Glomerular endothelial cell (primary cell): ENCODE measurements at regions not wholly inside any gene's neighbourhood (a gene's known extent, or its start where the extent isn't known, plus 50 kb on each side); places are given as distances from the start of the nearest gene placed in this dataset.

ENCODE experiments used
- DNase-seq: peaks from one replicate; pipeline ENCODE4 v3.0.0-alpha.2; 2011; ENCODE audit warnings: low read depth, low spot score; ENCODE audit errors: extremely low read depth

DNA sequence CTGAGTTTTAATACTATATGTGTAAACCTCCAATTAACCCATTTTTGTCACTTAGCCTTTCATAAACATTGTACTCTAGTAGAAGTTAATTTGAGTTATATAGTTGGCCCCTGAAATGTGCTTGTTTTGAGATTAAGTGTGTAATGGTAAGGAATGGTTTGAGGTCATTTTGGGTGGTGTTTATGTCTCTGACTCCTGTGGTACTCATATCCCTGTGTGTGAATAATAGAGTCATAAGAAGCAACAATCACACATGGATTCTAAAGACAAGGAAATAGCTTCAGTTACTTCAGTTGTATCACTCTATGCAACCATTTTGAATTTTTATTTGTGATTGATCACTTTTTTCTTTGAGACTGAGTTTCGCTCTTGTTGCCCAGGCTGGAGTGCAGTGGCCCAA is 408.5 kb downstream of the MFSD1 start:
- DNase-seq: no peak

DNA sequence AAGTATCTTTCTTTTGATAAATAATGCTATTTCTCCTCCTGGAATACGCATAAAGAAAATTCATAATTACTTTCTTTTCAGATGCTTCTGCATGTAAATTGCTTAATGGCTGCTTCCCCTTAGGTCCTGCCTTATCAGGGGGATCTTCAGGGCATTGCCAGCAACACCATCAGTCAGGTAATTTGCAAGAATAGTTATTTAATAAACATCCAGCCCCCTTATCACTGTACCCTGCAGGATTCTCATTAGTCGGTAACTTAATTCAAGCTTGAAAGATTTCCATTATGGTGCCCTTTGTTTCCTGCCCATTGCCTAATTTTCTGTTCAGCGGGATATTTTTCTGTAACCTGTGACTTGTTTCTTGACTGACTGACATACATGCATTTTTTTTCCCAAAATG is 414.5 kb downstream of the MFSD1 start:
- DNase-seq: no peak

DNA sequence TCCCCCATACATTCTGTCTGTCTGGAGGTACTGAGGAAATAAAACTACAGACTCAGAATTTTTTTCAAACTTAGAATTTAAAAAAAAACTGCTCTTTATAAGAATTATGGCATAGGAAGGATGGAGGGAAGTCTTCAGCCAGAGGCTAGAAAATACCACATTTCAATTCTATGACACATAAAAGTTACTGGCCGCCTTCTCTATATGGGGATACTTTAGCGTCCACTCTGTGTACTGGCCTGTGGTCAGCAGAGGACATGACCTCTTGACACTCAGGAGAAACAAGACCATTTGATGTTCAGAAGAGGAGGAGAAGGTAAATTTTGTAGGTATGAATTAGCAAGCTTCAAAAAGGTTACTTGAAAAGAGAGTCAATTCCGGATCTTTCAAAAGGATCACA is 417.4 kb downstream of the MFSD1 start:
- no peak for DNase-seq

DNA sequence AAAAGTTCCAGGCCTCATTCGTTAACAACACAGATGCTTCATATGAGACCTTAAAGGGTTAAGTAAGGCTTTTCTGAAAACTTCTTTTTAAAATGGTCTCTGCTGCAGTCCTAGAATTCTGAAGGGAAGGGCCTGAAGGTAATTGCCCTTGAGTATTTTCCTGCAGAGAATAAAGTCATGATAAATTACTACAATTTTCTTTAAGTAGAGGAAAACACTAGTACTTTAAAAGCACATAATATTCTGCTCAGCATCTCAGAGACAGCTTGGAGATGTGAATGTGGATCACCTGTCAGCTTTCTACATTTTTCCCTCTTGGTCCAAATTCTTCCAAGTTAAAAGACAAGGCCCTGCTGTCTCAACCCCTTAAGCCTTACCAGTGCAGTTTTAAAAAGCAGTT is 419.5 kb downstream of the MFSD1 start:
- DNase-seq: no peak

DNA sequence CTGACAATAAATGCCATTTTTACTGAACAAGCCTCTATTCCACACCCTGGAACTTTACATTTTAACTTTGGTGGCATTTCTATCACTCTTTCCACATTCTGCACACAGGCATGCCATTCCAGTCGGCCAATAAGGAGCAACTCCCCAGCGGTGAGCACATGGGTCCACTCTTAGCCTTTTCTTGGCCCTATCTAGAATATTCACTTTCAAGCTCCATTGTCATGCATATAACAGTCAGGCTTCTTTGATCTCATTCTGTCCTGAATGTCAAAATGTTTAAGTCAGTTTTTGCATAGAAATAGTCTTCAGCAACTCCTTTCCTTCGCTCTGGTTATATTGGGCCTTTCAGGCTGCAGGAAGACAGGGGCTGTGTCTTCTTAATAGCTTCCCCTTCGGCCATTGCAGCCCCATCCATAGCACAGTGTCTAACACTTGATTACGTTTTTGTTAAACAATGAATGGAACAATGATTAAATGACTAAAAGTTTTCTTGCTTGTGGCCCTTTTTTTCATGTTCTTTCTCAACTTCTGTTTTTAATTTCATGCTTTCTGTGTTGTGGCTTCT is 427.3 kb downstream of the MFSD1 start:
- no peak for DNase-seq

DNA sequence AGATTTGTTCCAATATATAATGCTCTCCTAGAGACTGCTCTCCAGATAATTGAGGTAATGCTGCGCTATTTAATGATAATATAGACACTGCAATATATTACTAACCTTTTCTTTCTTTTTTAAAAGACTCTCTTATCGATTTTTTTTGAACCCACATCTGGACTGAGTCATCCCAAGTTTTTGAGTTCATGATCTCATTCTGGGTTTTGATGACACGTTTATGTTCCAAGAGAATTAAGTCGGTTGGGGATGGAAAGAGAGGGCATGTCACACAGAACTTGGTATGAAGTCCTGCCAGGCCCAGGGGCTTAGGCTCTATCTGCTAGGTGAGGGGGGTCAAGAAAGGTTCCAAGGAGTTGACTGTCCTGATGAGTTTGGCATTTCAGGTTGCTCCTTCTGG is 431.1 kb downstream of the MFSD1 start:
- DNase-seq: no peak

DNA sequence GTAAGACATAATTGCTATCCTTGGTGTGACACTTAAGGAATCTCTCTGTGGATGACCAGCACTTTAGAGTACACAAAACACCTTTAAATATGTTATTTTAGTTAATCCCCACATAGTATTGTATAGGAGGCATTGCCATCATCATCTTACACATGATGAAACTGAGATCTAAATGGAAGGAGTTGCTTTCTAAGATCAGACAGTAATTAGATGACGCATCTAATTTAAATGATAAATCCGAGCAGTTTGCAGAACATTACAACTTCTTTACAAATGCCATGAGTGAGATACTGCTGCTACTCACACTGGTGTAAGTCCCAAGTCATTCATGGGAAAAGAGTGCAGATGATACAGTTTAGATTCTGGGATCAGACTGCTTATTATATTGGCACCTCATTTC is 431.9 kb downstream of the MFSD1 start:
- DNase-seq: no peak

DNA sequence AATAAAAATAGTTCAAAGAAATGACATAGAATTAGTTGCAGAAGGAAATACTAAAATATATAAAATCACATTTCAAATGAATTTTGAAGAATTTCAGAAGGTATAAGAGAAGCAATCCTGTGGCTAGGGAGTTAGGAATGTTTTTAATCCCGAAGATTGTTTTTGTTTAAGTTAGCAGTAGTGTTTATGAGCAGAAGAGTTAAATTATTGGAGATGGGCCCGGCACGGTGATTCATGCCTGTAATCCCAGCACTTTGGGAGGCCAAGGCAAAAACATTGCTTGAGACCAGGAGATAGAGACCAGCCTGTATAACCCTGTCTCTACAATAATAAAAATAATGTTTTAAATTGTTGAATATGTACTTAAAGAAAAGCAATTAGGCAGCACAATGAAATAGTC is 432.5 kb downstream of the MFSD1 start:
- DNase-seq: no peak

DNA sequence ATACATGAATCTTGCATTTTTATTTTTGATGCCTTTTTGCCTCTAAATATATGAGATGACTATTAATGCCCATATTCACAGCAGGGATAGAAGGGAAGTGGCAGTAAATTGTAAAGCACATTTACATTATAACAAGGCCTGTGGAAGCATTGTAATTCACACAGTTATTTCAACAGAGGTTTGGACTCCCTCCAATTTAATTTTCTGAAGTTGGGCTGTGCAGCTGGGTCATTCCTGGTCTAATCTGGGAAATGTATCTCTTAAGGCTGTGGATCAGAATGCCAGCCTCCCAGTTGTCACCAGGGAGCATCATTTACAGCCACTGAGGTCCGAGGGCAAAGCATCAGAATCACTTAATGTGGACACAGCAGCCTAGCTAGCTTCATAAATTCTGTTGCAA is 434.5 kb downstream of the MFSD1 start:
- no peak for DNase-seq

DNA sequence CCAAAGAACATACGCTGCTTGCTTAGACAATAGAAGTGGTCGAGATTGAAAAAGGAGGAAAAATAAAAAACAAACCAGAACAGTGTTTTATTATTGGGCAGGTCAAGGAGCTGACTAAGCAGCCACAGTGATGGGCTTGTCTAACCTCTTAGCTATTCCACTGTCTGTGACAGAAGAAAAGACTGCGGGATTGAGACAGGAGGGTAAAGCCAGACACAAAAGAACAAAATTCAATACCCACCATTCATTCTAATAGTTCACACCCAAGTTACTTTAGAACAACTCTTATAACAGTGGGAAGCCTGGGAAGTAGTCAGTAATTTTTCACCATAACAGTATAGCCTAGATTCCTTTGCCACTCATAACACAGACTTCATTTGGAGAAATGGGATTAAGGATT is 435.4 kb downstream of the MFSD1 start:
- DNase-seq: no peak

DNA sequence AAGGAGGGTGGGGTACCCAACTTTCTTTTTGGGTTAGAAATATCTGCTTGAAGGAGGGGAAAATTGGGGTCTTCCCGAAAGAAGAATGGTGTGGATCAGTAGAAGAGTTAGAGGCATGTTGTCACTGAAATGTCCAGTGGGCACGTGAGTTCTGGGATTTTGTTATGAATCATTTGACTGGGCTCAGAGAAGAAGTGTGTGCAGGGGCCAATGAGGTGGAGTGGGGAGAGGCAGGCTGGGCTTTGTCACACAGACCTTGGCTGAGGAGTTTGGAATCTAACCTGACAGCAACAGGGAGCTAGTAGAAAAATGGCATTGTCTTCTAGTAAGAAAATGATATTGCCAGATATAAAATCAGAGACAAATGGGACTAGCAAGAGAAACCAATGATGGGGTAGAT is 436.8 kb downstream of the MFSD1 start:
- no peak for DNase-seq

DNA sequence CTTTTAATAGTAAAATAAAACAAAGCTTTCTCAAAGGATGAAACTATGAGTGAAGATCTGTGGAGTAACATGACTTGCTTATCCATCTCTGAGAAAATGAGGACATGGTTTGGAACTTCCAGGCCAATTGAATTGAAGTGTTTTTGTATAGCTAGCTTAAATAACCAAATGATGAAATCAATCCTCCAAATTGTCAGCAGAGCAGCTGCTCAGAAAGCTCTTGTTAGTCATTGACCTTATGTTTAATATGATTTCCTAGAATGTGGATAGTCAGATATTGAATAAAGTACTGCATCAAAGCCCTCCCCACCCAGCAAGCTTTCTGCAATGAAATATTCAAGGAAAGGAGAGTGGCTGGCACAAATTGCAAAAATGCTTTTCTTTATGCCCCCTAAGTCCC is 437.2 kb downstream of the MFSD1 start:
- no peak for DNase-seq

DNA sequence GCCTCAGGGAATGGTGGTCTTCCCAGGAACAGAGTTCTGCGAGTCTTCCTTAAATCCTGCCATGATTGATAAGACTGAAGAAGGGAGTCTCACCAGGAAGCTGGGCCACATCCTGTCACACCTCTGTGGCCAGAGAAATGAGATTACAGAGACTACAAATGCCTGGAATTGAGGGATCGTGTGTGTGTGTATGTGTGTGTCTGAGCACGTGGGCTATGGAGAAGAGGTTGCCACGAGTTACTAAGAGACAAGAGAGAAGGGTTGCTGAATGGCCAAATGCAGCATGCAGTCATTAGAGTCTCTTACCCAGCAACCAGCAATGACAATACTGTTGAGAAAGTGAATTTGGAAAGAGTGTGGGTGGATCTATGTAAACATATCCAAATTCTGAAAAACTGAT is 443.1 kb downstream of the MFSD1 start:
- DNase-seq: no peak

DNA sequence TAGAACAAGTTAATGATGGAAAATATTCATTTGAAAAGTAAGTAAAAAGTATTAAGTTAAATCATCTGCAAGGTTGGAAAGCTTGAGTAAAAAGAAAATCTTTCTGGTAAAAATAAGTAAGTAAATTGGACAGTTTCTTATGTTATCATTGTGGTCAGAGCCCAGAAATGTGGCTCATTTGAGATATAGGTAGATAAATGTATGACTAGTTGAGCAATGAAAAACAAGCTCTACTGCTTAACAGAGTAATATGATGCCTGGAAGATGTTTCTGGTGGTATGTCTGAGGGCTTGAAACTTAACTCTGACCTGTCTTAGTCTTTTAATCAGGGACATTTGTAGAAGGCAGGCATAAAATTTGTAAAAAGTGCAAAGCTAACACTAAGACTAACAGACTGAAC is 444.0 kb downstream of the MFSD1 start:
- no peak for DNase-seq

DNA sequence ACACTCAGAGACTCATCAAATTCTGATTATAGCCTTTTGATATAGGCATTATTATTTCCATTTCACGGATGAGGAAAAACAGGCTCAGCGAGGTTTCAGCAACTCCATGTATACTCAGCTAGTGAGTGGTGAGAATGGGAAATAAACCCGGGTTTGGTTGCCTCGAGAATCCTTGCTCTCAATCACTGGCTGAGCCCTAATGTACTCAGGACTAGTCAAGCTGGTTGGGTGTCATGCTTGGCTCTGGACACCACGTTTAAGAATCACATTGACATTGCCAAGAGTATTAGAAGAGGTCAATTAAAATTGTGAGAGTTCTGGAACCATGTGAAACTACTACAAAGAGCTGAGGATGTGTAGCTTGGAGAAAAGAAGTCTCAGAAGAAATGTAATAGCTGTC is 444.5 kb downstream of the MFSD1 start:
- no peak for DNase-seq

DNA sequence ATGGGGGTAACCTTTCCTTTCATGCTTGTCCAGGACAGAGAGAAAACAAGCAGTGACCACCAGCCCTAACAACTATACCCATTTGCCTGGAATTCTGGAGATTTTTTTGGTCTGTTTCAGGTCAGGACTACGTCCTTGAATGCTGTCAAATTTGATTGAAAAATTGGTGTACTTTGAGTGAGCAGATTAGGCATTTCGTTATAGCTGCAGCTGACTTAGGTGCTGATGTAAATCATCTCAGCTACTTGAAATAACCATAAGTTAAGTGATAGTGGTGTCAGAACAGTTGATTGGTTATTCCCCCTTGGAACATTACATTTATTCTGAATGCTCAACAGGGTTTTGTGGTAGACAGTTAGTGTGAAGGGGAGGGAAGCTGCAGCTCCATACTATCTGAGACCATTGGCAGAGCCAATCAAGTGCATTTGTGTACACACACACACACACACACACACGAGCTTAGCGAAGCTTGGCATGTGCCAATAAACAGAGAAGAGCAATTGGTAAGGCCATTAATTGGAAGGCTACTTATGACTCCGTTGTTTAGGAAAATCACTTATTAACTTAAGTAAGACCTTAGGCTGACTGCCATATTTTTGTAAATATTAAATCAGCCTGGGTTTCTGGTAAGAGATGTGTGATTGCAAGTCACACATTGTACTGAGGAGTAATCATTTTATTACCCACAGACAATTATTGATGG is 447.8 kb downstream of the MFSD1 start:
- DNase-seq: no peak

DNA sequence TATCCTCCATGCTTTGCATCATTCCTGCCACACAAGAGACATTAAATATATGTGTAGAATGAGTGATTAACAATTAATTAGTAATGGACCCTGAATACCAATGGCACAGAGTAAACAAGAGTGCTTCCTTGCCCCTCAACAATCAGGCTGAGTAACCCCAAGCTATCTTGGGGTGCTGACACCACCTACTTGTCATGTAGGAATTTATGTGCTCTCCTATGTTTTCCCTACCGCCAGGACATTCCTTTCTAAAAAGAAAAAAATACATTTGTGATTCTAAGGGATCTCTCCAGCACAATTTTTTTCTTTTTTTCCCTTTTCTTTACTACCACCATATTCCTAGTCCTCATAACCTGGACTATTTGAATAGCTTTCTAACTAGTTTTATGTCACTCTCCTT is 449.1 kb downstream of the MFSD1 start:
- no peak for DNase-seq

DNA sequence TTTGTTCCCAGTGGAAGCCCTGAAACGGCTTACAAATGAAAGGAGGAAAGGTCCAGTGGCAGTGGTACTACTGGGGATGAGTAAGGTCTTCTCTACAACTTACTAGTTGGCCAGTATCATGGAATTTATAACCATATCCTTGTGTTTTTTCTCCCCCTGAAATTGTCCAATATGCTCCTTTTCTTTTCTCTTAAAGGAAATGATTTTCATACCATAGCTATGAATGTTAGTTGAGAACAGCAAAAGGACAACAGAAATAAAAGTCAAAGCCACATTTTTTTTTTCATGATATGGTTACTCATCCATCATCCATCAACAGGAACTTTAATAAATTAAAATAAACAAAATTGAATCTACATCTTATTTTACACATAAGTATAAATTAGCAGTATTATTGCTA is 450.4 kb downstream of the MFSD1 start:
- DNase-seq: no peak

DNA sequence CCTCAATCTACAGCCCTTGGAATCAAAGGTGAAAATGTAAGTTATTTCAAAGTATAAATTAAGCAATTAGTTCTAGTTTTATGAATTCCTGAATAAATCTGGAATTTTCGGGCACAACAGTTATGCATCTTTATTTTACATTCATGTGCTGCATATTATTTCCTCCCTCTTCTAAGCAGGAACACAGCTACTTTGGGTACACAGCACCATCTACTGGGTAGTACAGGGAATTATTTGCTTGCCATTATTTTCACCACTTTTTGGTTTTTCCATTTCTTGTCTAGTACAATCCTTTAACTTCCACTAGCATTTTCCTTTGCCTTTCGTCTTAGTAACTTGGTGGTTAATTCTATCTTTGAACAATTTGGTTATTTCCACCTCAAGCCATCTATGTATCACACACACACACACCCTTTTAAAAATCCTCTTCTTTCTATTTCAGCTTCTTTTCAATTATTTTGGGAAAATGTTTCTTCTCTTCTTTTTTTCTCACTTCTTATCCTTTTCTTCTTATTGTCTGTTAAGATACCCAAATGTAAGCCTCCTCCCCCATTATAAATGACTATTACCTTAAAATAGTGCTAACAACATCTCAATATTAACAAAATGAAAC is 451.0 kb downstream of the MFSD1 start:
- peak; percentile 42 for DNase-seq

DNA sequence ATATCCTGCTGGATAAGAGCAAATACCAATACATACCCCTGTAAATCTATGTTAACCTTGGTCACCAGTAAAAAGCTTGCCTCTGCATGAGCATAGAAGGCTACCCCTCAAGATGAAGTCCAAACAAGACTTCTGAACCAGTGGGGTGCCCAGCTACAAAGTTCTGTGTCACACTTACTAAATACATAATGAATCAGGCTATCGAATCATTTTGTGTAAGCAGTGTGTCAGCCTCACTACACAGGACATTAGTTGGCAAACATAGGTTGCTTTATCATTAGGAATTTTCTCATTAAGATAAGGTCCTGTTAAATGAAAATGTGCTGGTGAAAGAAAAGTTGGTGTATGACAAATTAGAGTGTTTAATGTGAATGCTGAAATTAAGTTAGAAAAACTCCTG is 452.0 kb downstream of the MFSD1 start:
- no peak for DNase-seq

DNA sequence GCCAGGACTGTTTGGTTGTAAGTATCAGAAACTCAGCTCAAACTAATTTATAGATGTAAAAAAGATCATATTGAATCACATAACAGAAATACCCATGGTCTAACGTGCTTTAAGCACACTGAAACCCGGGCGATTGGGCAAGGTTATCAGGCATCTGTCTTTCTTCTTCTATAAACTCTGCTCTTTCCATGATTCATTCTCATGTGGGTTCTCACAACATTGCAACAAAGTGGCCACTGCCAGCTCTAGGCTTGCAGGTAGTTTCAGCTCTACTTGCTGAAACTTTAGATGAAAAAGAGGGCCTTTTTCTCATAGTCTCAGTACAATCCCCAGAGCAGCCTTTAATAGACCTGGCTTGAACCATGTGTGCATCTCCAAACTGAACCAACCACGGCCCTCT is 456.1 kb downstream of the MFSD1 start:
- no peak for DNase-seq

DNA sequence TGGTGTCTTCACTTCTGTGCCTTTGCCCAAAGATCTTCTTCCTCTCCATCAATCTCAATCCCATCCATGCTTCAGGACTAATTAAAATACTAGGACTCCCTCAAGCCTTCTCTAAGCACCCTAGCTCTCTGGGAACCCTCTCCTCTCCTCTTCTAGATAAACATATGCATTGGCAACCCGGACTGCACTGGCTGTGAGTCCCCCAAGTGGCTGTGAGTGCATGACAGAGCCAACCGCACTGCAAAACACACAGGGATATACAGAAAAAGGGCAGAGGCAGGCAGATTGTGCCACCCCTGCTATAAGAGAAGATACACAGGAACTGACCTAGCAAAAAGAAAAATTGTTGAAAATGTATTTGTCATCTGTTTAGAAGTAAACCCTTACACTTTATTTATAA is 457.1 kb downstream of the MFSD1 start:
- no peak for DNase-seq
